Fibroblast of skin of left biceps (primary cell): ENCODE measurements at regions not wholly inside any gene's neighbourhood (a gene's known extent, or its start where the extent isn't known, plus 50 kb on each side); places are given as distances from the start of the nearest gene placed in this dataset.

Source experiments
- DNase-seq, 2 experiments: peaks; one replicate each; pipeline ENCODE4 v3.0.0-alpha.2; 2013; ENCODE audit warnings: low read depth in 2 of 2

GRCh38 chr1:229819091-229819490 is 193.0 kb downstream of the URB2 start:
- DNase-seq = no peak

GRCh38 chr1:229822026-229822425 is 196.0 kb downstream of the URB2 start:
- DNase-seq = no peak

- DNase-seq = no peak
Observed at GRCh38 chr1:229825042-229825441, 199.0 kb downstream of the URB2 start.

- no peak for DNase-seq
Observed at GRCh38 chr1:229828461-229828860, 202.4 kb downstream of the URB2 start.

GRCh38 chr1:229832695-229833094 is 206.6 kb downstream of the URB2 start:
- no peak for DNase-seq

- no peak for DNase-seq
Observed at GRCh38 chr1:229834230-229834629, 208.2 kb downstream of the URB2 start.

GRCh38 chr1:229835226-229835625 is 209.2 kb downstream of the URB2 start:
- DNase-seq = no peak

GRCh38 chr1:229836324-229836723 is 210.3 kb downstream of the URB2 start:
- no peak for DNase-seq

- no peak for DNase-seq
Observed at GRCh38 chr1:229838204-229838603, 212.2 kb downstream of the URB2 start.

- DNase-seq = no peak
Observed at GRCh38 chr1:229839800-229840199, 213.8 kb downstream of the URB2 start.

- no peak for DNase-seq
Observed at GRCh38 chr1:229841230-229841629, 215.2 kb downstream of the URB2 start.

- DNase-seq = no peak
Observed at GRCh38 chr1:229842302-229843255, 216.5 kb downstream of the URB2 start.

- DNase-seq = no peak
Observed at GRCh38 chr1:229843627-229844238, 217.7 kb downstream of the URB2 start.

- no peak for DNase-seq
Observed at GRCh38 chr1:229844675-229845074, 218.6 kb downstream of the URB2 start.

GRCh38 chr1:229845410-229846138 is 219.5 kb downstream of the URB2 start:
- DNase-seq = no peak

- DNase-seq = no peak
Observed at GRCh38 chr1:229846351-229846750, 220.3 kb downstream of the URB2 start.

- no peak for DNase-seq
Observed at GRCh38 chr1:229848752-229849677, 218.0 kb upstream of the GALNT2 start.

- no peak for DNase-seq
Observed at GRCh38 chr1:229851511-229851910, 215.5 kb upstream of the GALNT2 start.

GRCh38 chr1:229853751-229854150 is 213.3 kb upstream of the GALNT2 start:
- no peak for DNase-seq

GRCh38 chr1:229854620-229855019 is 212.4 kb upstream of the GALNT2 start:
- no peak for DNase-seq

- no peak for DNase-seq
Observed at GRCh38 chr1:229856009-229856650, 210.9 kb upstream of the GALNT2 start.
